Astrocyte (in vitro differentiated cells and primary cell): ENCODE measurements at regions not wholly inside any gene's neighbourhood (a gene's known extent, or its start where the extent isn't known, plus 50 kb on each side); places are given as distances from the start of the nearest gene placed in this dataset.

Source experiments
- DNase-seq: peaks from one replicate; pipeline ENCODE4 v3.0.0-alpha.2; 2010; ENCODE audit warnings: low read depth
- FAIRE-seq: peaks from 2 replicates; lab custom pipeline; 2011; peaks lifted over from hg19 to GRCh38; lab: Jason Lieb, UNC
- H2AFZ ChIP-seq: 2 replicates; pipeline ENCODE4 v1.6.0; 2012; ENCODE audit warnings: low read depth, low read length, inconsistent platforms
- H3K27ac ChIP-seq: 2 replicates; pipeline ENCODE4 v1.5.1; 2011; ENCODE audit warnings: low read depth, low read length, inconsistent platforms
- H3K27me3 ChIP-seq: 2 replicates; pipeline ENCODE4 v1.6.0; 2011; ENCODE audit warnings: low read length, inconsistent platforms; ENCODE audit not compliant: insufficient read depth
- H3K36me3 ChIP-seq: 2 replicates; pipeline ENCODE4 v1.5.1; 2011; ENCODE audit warnings: low read length, inconsistent platforms; ENCODE audit not compliant: insufficient read depth
- H3K4me1 ChIP-seq: 2 replicates; pipeline ENCODE4 v1.5.1; 2011; ENCODE audit warnings: low read length, inconsistent platforms; ENCODE audit not compliant: insufficient read depth
- H3K4me2 ChIP-seq: 2 replicates; pipeline ENCODE4 v1.6.0; 2012; ENCODE audit warnings: low read length, inconsistent platforms
- H3K4me3 ChIP-seq: 2 replicates; pipeline ENCODE4 v1.5.1; 2011; ENCODE audit warnings: low read depth, mild to moderate bottlenecking, low read length, inconsistent platforms; ENCODE audit not compliant: insufficient read depth
- H3K79me2 ChIP-seq: 2 replicates; pipeline ENCODE4 v1.6.0; 2012; ENCODE audit warnings: mild to moderate bottlenecking, low read length, inconsistent platforms; ENCODE audit not compliant: insufficient read depth
- H3K9ac ChIP-seq: 2 replicates; pipeline ENCODE4 v1.6.0; 2012; ENCODE audit warnings: mild to moderate bottlenecking, low read length, inconsistent platforms
- H3K9me3 ChIP-seq: 2 replicates; pipeline ENCODE4 v1.5.1; 2012; ENCODE audit warnings: low read depth, mild to moderate bottlenecking, low read length, inconsistent platforms; ENCODE audit not compliant: insufficient read depth
- H4K20me1 ChIP-seq: 2 replicates; pipeline ENCODE4 v1.6.0; 2012; ENCODE audit warnings: low read length, inconsistent platforms; ENCODE audit not compliant: insufficient read depth
- H3K27ac Mint-ChIP-seq: one replicate; pipeline ENCODE4 v1.8.0; 2021; ENCODE audit warnings: mild to moderate bottlenecking, mixed read lengths; ENCODE audit not compliant: unreplicated experiment
- H3K27me3 Mint-ChIP-seq: one replicate; pipeline ENCODE4 v1.8.0; 2021; ENCODE audit warnings: low read depth, mixed read lengths; ENCODE audit not compliant: unreplicated experiment
- H3K36me3 Mint-ChIP-seq: one replicate; pipeline ENCODE4 v1.8.0; 2021; ENCODE audit warnings: low read depth, mixed read lengths; ENCODE audit not compliant: unreplicated experiment
- H3K4me1 Mint-ChIP-seq: one replicate; pipeline ENCODE4 v1.8.0; 2021; ENCODE audit warnings: low read depth, mixed read lengths; ENCODE audit not compliant: unreplicated experiment
- H3K4me3 Mint-ChIP-seq: one replicate; pipeline ENCODE4 v1.8.0; 2021; ENCODE audit warnings: mild to moderate bottlenecking, moderate library complexity, mixed read lengths; ENCODE audit not compliant: unreplicated experiment
- H3K9me3 Mint-ChIP-seq: one replicate; pipeline ENCODE4 v1.8.0; 2021; ENCODE audit warnings: mild to moderate bottlenecking, mixed read lengths; ENCODE audit not compliant: unreplicated experiment
- EZH2 ChIP-seq: IDR thresholded peaks from 2 replicates; pipeline ENCODE4 v1.6.1; 2012; ENCODE audit warnings: mild to moderate bottlenecking, low read length, inconsistent platforms; ENCODE audit not compliant: insufficient read depth
- TF ChIP-seq, protein P1 (sequence below): IDR thresholded peaks from 2 replicates; pipeline ENCODE4 v1.5.1; 2011; ENCODE audit warnings: low read depth, mild to moderate bottlenecking, inconsistent platforms, low read length, moderate library complexity; ENCODE audit not compliant: insufficient read depth

DNA sequence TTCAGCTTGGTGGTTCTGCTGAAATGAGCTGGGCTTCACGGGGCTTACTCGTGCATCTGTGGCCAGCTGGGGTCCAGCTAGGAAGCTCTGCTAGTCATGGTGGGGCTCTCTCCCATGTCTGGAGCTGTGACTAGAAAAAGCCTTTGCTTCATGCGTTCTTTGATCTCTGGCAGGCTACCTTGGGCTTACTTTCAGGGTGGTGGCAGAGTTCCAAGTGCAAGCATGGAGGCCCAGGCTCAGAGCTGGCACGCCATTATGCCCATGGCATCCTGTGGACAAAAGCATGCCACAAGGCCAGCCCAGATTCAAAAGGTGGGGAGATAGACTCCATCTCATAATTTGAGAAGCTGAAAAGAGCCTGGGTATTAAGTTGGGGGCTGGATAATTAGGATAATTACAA lies 55.4 kb upstream of the GBA3 start:
- Mint-ChIP-seq H3K27me3 (no peaks in the 10 kb centered on the region), H3K36me3 (no peaks in the 10 kb centered on the region), H3K27ac (no peak overlapping the region), H3K9me3 (peaks cover 3% of the 10 kb centered on the region), H3K4me3 (no peak overlapping the region), H3K4me1 (no peaks in the 10 kb centered on the region)
- FAIRE-seq (no peak), DNase-seq (no peak)
- no peak for TF ChIP-seq EZH2
- TF ChIP-seq, protein P1, sequence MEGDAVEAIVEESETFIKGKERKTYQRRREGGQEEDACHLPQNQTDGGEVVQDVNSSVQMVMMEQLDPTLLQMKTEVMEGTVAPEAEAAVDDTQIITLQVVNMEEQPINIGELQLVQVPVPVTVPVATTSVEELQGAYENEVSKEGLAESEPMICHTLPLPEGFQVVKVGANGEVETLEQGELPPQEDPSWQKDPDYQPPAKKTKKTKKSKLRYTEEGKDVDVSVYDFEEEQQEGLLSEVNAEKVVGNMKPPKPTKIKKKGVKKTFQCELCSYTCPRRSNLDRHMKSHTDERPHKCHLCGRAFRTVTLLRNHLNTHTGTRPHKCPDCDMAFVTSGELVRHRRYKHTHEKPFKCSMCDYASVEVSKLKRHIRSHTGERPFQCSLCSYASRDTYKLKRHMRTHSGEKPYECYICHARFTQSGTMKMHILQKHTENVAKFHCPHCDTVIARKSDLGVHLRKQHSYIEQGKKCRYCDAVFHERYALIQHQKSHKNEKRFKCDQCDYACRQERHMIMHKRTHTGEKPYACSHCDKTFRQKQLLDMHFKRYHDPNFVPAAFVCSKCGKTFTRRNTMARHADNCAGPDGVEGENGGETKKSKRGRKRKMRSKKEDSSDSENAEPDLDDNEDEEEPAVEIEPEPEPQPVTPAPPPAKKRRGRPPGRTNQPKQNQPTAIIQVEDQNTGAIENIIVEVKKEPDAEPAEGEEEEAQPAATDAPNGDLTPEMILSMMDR = no peak
- H4K20me1 ChIP-seq = no peaks in the 10 kb centered on the region
- no peaks in the 10 kb centered on the region for H3K79me2 ChIP-seq
- no peaks in the 10 kb centered on the region for H3K36me3 ChIP-seq
- H3K4me3 ChIP-seq = no peak overlapping the region
- no peaks in the 10 kb centered on the region for H3K4me1 ChIP-seq
- H3K27me3 ChIP-seq = no peaks in the 10 kb centered on the region
- H2AFZ ChIP-seq = no peak overlapping the region
- H3K4me2 ChIP-seq = no peak overlapping the region
- no peak overlapping the region for H3K27ac ChIP-seq
- no peak overlapping the region for H3K9ac ChIP-seq
- H3K9me3 ChIP-seq = peaks cover 2% of the 10 kb centered on the region
